Activated naive CD8-positive, alpha-beta T cell treated with anti-CD3 and anti-CD28 coated beads for 36 hours (primary cell): ENCODE measurements at regions not wholly inside any gene's neighbourhood (a gene's known extent, or its start where the extent isn't known, plus 50 kb on each side); places are given as distances from the start of the nearest gene placed in this dataset.

Experiments used
- DNase-seq: peaks from one replicate; pipeline ENCODE4 v3.0.0; 2021
- H3K27ac Mint-ChIP-seq: one replicate; pipeline ENCODE4 v1.8.0; 2022; ENCODE audit warnings: mild to moderate bottlenecking, moderate library complexity, mixed read lengths
- H3K27me3 Mint-ChIP-seq: one replicate; pipeline ENCODE4 v1.8.0; 2022; ENCODE audit warnings: mild to moderate bottlenecking, mixed read lengths
- H3K36me3 Mint-ChIP-seq: one replicate; pipeline ENCODE4 v1.8.0; 2021; ENCODE audit warnings: mild to moderate bottlenecking, mixed read lengths
- H3K4me1 Mint-ChIP-seq: one replicate; pipeline ENCODE4 v1.8.0; 2021; ENCODE audit warnings: mixed read lengths
- H3K4me3 Mint-ChIP-seq: one replicate; pipeline ENCODE4 v1.8.0; 2022; ENCODE audit warnings: mild to moderate bottlenecking, moderate library complexity, mixed read lengths
- H3K9me3 Mint-ChIP-seq: one replicate; pipeline ENCODE4 v1.8.0; 2022; ENCODE audit warnings: mixed read lengths

GRCh38 chr12:82187011-82187410 is 171.2 kb downstream of the CCDC59 start:
- Mint-ChIP-seq H3K4me3 (no peak overlapping the region), H3K4me1 (no peaks in the 10 kb centered on the region), H3K36me3 (no peaks in the 10 kb centered on the region), H3K9me3 (peaks cover 2% of the 10 kb centered on the region), H3K27ac (no peak overlapping the region), H3K27me3 (no peaks in the 10 kb centered on the region)
- no peak for DNase-seq

GRCh38 chr12:82186282-82186681 is 171.9 kb downstream of the CCDC59 start:
- H3K27ac Mint-ChIP-seq: no peak overlapping the region

GRCh38 chr12:82184844-82185243 is 173.3 kb downstream of the CCDC59 start:
- Mint-ChIP-seq H3K36me3 (no peaks in the 10 kb centered on the region), H3K9me3 (peaks cover 2% of the 10 kb centered on the region), H3K27me3 (no peaks in the 10 kb centered on the region), H3K4me3 (no peak overlapping the region), H3K27ac (no peak overlapping the region), H3K4me1 (no peaks in the 10 kb centered on the region)
- no peak for DNase-seq

More at GRCh38 chr12:82186282-82186681, 171.9 kb downstream of the CCDC59 start:
- no peaks in the 10 kb centered on the region for H3K27me3 Mint-ChIP-seq
- no peaks in the 10 kb centered on the region for H3K4me1 Mint-ChIP-seq
- H3K36me3 Mint-ChIP-seq: no peaks in the 10 kb centered on the region
- H3K9me3 Mint-ChIP-seq: peaks cover 2% of the 10 kb centered on the region
- H3K4me3 Mint-ChIP-seq: no peak overlapping the region
- DNase-seq: no peak

GRCh38 chr12:82182601-82183190 is 175.5 kb downstream of the CCDC59 start:
- no peaks in the 10 kb centered on the region for H3K4me1 Mint-ChIP-seq
- no peak overlapping the region for H3K27ac Mint-ChIP-seq
- H3K9me3 Mint-ChIP-seq: no peaks in the 10 kb centered on the region
- H3K36me3 Mint-ChIP-seq: no peaks in the 10 kb centered on the region
- H3K27me3 Mint-ChIP-seq: no peaks in the 10 kb centered on the region
- H3K4me3 Mint-ChIP-seq: no peak overlapping the region
- no peak for DNase-seq

- H3K36me3 Mint-ChIP-seq: no peaks in the 10 kb centered on the region
- H3K4me3 Mint-ChIP-seq: no peak overlapping the region
- no peaks in the 10 kb centered on the region for H3K27me3 Mint-ChIP-seq
- H3K4me1 Mint-ChIP-seq: no peaks in the 10 kb centered on the region
- DNase-seq: no peak
- no peaks in the 10 kb centered on the region for H3K9me3 Mint-ChIP-seq
- H3K27ac Mint-ChIP-seq: no peak overlapping the region
Measured at GRCh38 chr12:82176761-82177490, 181.3 kb downstream of the CCDC59 start.

- DNase-seq: no peak
- no peaks in the 10 kb centered on the region for H3K4me1 Mint-ChIP-seq
- H3K36me3 Mint-ChIP-seq: no peaks in the 10 kb centered on the region
- no peaks in the 10 kb centered on the region for H3K9me3 Mint-ChIP-seq
- H3K27ac Mint-ChIP-seq: no peak overlapping the region
- no peak overlapping the region for H3K4me3 Mint-ChIP-seq
- no peaks in the 10 kb centered on the region for H3K27me3 Mint-ChIP-seq
Measured at GRCh38 chr12:82176026-82176425, 182.2 kb downstream of the CCDC59 start.

GRCh38 chr12:82174936-82175335 is 183.3 kb downstream of the CCDC59 start:
- no peak overlapping the region for H3K27ac Mint-ChIP-seq
- H3K4me1 Mint-ChIP-seq: no peaks in the 10 kb centered on the region
- H3K27me3 Mint-ChIP-seq: no peaks in the 10 kb centered on the region
- H3K36me3 Mint-ChIP-seq: no peaks in the 10 kb centered on the region
- DNase-seq: no peak
- no peaks in the 10 kb centered on the region for H3K9me3 Mint-ChIP-seq
- H3K4me3 Mint-ChIP-seq: no peak overlapping the region

GRCh38 chr12:82174383-82174782 is 183.8 kb downstream of the CCDC59 start:
- Mint-ChIP-seq H3K4me3 (no peak overlapping the region), H3K9me3 (no peaks in the 10 kb centered on the region), H3K4me1 (no peaks in the 10 kb centered on the region), H3K27me3 (no peaks in the 10 kb centered on the region), H3K27ac (no peak overlapping the region), H3K36me3 (no peaks in the 10 kb centered on the region)
- DNase-seq: no peak

- H3K36me3 Mint-ChIP-seq: no peaks in the 10 kb centered on the region
- H3K9me3 Mint-ChIP-seq: peaks cover 3% of the 10 kb centered on the region
- no peaks in the 10 kb centered on the region for H3K4me1 Mint-ChIP-seq
- no peak for DNase-seq
- H3K27me3 Mint-ChIP-seq: no peaks in the 10 kb centered on the region
- H3K27ac Mint-ChIP-seq: no peak overlapping the region
- no peak overlapping the region for H3K4me3 Mint-ChIP-seq
Measured at GRCh38 chr12:82149045-82149444, 209.1 kb downstream of the CCDC59 start.

GRCh38 chr12:82146740-82147139 is 211.4 kb downstream of the CCDC59 start:
- Mint-ChIP-seq H3K9me3 (peaks cover 5% of the 10 kb centered on the region), H3K4me3 (no peak overlapping the region), H3K27ac (no peak overlapping the region), H3K36me3 (no peaks in the 10 kb centered on the region), H3K27me3 (no peaks in the 10 kb centered on the region), H3K4me1 (no peaks in the 10 kb centered on the region)
- no peak for DNase-seq

GRCh38 chr12:82144505-82144904 is 213.7 kb downstream of the CCDC59 start:
- H3K36me3 Mint-ChIP-seq: no peaks in the 10 kb centered on the region
- no peaks in the 10 kb centered on the region for H3K27me3 Mint-ChIP-seq
- no peak overlapping the region for H3K4me3 Mint-ChIP-seq
- H3K27ac Mint-ChIP-seq: no peak overlapping the region
- no peak for DNase-seq
- peaks cover 5% of the 10 kb centered on the region for H3K9me3 Mint-ChIP-seq
- no peaks in the 10 kb centered on the region for H3K4me1 Mint-ChIP-seq

GRCh38 chr12:82132390-82132789 is 225.8 kb downstream of the CCDC59 start:
- no peak for DNase-seq
- Mint-ChIP-seq H3K27me3 (no peaks in the 10 kb centered on the region), H3K4me3 (no peak overlapping the region), H3K36me3 (no peaks in the 10 kb centered on the region), H3K4me1 (no peaks in the 10 kb centered on the region), H3K9me3 (no peaks in the 10 kb centered on the region), H3K27ac (no peak overlapping the region)

- no peak for DNase-seq
- H3K4me1 Mint-ChIP-seq: no peaks in the 10 kb centered on the region
- H3K36me3 Mint-ChIP-seq: no peaks in the 10 kb centered on the region
- no peaks in the 10 kb centered on the region for H3K27me3 Mint-ChIP-seq
- no peak overlapping the region for H3K27ac Mint-ChIP-seq
- H3K4me3 Mint-ChIP-seq: no peak overlapping the region
- H3K9me3 Mint-ChIP-seq: peaks cover 3% of the 10 kb centered on the region
Measured at GRCh38 chr12:82130762-82131161, 227.4 kb downstream of the CCDC59 start.

- no peak overlapping the region for H3K4me3 Mint-ChIP-seq
- no peak for DNase-seq
- H3K4me1 Mint-ChIP-seq: no peaks in the 10 kb centered on the region
- H3K36me3 Mint-ChIP-seq: no peaks in the 10 kb centered on the region
- peaks cover 3% of the 10 kb centered on the region for H3K9me3 Mint-ChIP-seq
- no peaks in the 10 kb centered on the region for H3K27me3 Mint-ChIP-seq
- no peak overlapping the region for H3K27ac Mint-ChIP-seq
Measured at GRCh38 chr12:82124711-82125380, 233.3 kb downstream of the CCDC59 start.

- H3K4me3 Mint-ChIP-seq: no peak overlapping the region
- no peak overlapping the region for H3K27ac Mint-ChIP-seq
- DNase-seq: no peak
- H3K4me1 Mint-ChIP-seq: no peaks in the 10 kb centered on the region
- H3K36me3 Mint-ChIP-seq: no peaks in the 10 kb centered on the region
- no peaks in the 10 kb centered on the region for H3K9me3 Mint-ChIP-seq
- H3K27me3 Mint-ChIP-seq: no peaks in the 10 kb centered on the region
Measured at GRCh38 chr12:82121545-82121944, 236.6 kb downstream of the CCDC59 start.

- Mint-ChIP-seq H3K4me1 (no peaks in the 10 kb centered on the region), H3K9me3 (no peaks in the 10 kb centered on the region), H3K36me3 (no peaks in the 10 kb centered on the region), H3K4me3 (no peak overlapping the region), H3K27me3 (no peaks in the 10 kb centered on the region), H3K27ac (no peak overlapping the region)
- DNase-seq: no peak
Measured at GRCh38 chr12:82120901-82121300, 237.3 kb downstream of the CCDC59 start.
